HS-5 (cell line): ENCODE measurements at regions not wholly inside any gene's neighbourhood (a gene's known extent, or its start where the extent isn't known, plus 50 kb on each side); places are given as distances from the start of the nearest gene placed in this dataset.
A peak's percentile ranks its signal among the peaks of the same experiment; 100 is the strongest.
"Not testable (repeated sequence)": the region's sequence is repeated elsewhere in the genome, so short reads cannot be mapped to it uniquely, and the experiment has no call there.

Source experiments
- DNase-seq: peaks from one replicate; pipeline ENCODE4 v3.0.0-alpha.2; 2012; ENCODE audit warnings: low read depth

- DNase-seq: no peak
Observed at GRCh38 chr1:181202986-181203555, 114.6 kb downstream of the IER5 start.

- no peak for DNase-seq
Observed at GRCh38 chr1:181204530-181204929, 116.0 kb downstream of the IER5 start.

- DNase-seq: no peak
Observed at GRCh38 chr1:181205901-181206300, 117.4 kb downstream of the IER5 start.

GRCh38 chr1:181206513-181206912 is 118.0 kb downstream of the IER5 start:
- DNase-seq: no peak

GRCh38 chr1:181206979-181207790 is 118.7 kb downstream of the IER5 start:
- DNase-seq: no peak

- no peak for DNase-seq
Observed at GRCh38 chr1:181208083-181208482, 119.6 kb downstream of the IER5 start.

GRCh38 chr1:181208967-181209366 is 120.5 kb downstream of the IER5 start:
- no peak for DNase-seq

GRCh38 chr1:181213056-181213455 is 124.6 kb downstream of the IER5 start:
- no peak for DNase-seq

- DNase-seq: no peak
Observed at GRCh38 chr1:181216591-181216994, 128.1 kb downstream of the IER5 start.

GRCh38 chr1:181219938-181220337 is 131.4 kb downstream of the IER5 start:
- no peak for DNase-seq

GRCh38 chr1:181221078-181221477 is 132.6 kb downstream of the IER5 start:
- no peak for DNase-seq

- no peak for DNase-seq
Observed at GRCh38 chr1:181222972-181223505, 134.5 kb downstream of the IER5 start.

- DNase-seq: not testable (repeated sequence)
Observed at GRCh38 chr1:181226728-181227127, 138.2 kb downstream of the IER5 start.

GRCh38 chr1:181239086-181239485 is 150.6 kb downstream of the IER5 start:
- DNase-seq: no peak

GRCh38 chr1:181246320-181246719 is 157.8 kb downstream of the IER5 start:
- not testable (repeated sequence) for DNase-seq

GRCh38 chr1:181248361-181248760 is 159.9 kb downstream of the IER5 start:
- DNase-seq: not testable (repeated sequence)

GRCh38 chr1:181249186-181249585 is 160.7 kb downstream of the IER5 start:
- DNase-seq: no peak

- DNase-seq: no peak
Observed at GRCh38 chr1:181250038-181250437, 161.5 kb downstream of the IER5 start.

GRCh38 chr1:181251001-181251712 is 162.7 kb downstream of the IER5 start:
- peak; percentile 55 for DNase-seq

GRCh38 chr1:181251713-181252075 is 163.2 kb downstream of the IER5 start:
- no peak for DNase-seq

- DNase-seq: not testable (repeated sequence)
Observed at GRCh38 chr1:181253601-181254000, 165.1 kb downstream of the IER5 start.

- peak; percentile 96 for DNase-seq
Observed at GRCh38 chr1:181255270-181255929, 166.9 kb downstream of the IER5 start.
